ENCODE measurements at regions not wholly inside any gene's neighbourhood (a gene's known extent, or its start where the extent isn't known, plus 50 kb on each side); places are given as distances from the start of the nearest gene placed in this dataset.

- TF ChIP-seq CTCF (IDR thresholded peaks at IDR 0.05) = no peak
- H3K9me3 ChIP-seq = no peaks in the 10 kb centered on the region
- no peak overlapping the region for H3K4me3 ChIP-seq
- H3K4me1 ChIP-seq (ENCODE audit: low read depth) = no peaks in the 10 kb centered on the region
- no peaks in the 10 kb centered on the region for H3K36me3 ChIP-seq (ENCODE audit: low read depth)
- intact Hi-C loops (cut with DNase I, micrococcal nuclease) = no loop called here
- ATAC-seq = no peak
- DNase-seq = no peak
Measured at GRCh38 chr18:44630118-44630517, 50.6 kb upstream of the SETBP1 start.
